ENCODE measurements at regions not wholly inside any gene's neighbourhood (a gene's known extent, or its start where the extent isn't known, plus 50 kb on each side); places are given as distances from the start of the nearest gene placed in this dataset.

GRCh38 chr9:134247918-134248631, 78.2 kb upstream of the RXRA start:
- TF ChIP-seq CTCF (IDR thresholded peaks at IDR 0.05): no peak
- no peak for TF ChIP-seq POLR2A (IDR thresholded peaks at IDR 0.05)

Measured in heart left ventricle (tissue), 13 donors.